PC-3 (cell line): ENCODE measurements at regions not wholly inside any gene's neighbourhood (a gene's known extent, or its start where the extent isn't known, plus 50 kb on each side); places are given as distances from the start of the nearest gene placed in this dataset.

Source experiments
- CTCF ChIP-seq: fragments of 300-600 bp; sonication (generic); conservative IDR thresholded peaks from 2 replicates; pipeline ENCODE4 v1.5.1; 2017; ENCODE audit warnings: antibody characterized with exemption, low read depth, mild to moderate bottlenecking, low read length
- EZH2 ChIP-seq: fragments of 300-600 bp; sonication (generic); IDR thresholded peaks from one replicate; pipeline ENCODE4 v1.6.1; 2017; ENCODE audit warnings: antibody characterized with exemption, mild to moderate bottlenecking, low read length; ENCODE audit not compliant: unreplicated experiment
- EZH2phosphoT487 ChIP-seq: fragments of 300-600 bp; sonication (generic); IDR thresholded peaks from 2 replicates; pipeline ENCODE4 v1.6.1; 2018; ENCODE audit warnings: mild to moderate bottlenecking, antibody characterized with exemption, low read length, borderline replicate concordance

- TF ChIP-seq CTCF (no peak), EZH2 (no peak), EZH2phosphoT487 (no peak)
Measured at GRCh38 chr2:66794551-66794950, 359.6 kb downstream of the MEIS1 start.
